GM19467 (cell line): ENCODE measurements at regions not wholly inside any gene's neighbourhood (a gene's known extent, or its start where the extent isn't known, plus 50 kb on each side); places are given as distances from the start of the nearest gene placed in this dataset.

Source experiments
- ATAC-seq: cut with Tn5 transposase; IDR thresholded peaks from one replicate; pipeline ENCODE4 v1.9.1; 2021; ENCODE audit warnings: mild to moderate bottlenecking, moderate library complexity; ENCODE audit not compliant: unreplicated experiment

GRCh38 chr11:104661901-104662300 is 236.4 kb downstream of the CASP12 start:
- ATAC-seq: no peak

- no peak for ATAC-seq
Measured at GRCh38 chr11:104661471-104661870, 236.8 kb downstream of the CASP12 start.

- ATAC-seq: no peak
Measured at GRCh38 chr11:104658177-104658576, 240.1 kb downstream of the CASP12 start.

GRCh38 chr11:104657083-104657482 is 241.2 kb downstream of the CASP12 start:
- no peak for ATAC-seq

- no peak for ATAC-seq
Measured at GRCh38 chr11:104655066-104655465, 243.2 kb downstream of the CASP12 start.

GRCh38 chr11:104654181-104654813 is 244.0 kb downstream of the CASP12 start:
- ATAC-seq: no peak

GRCh38 chr11:104653407-104653806 is 244.9 kb downstream of the CASP12 start:
- no peak for ATAC-seq

- no peak for ATAC-seq
Measured at GRCh38 chr11:104652996-104653395, 245.3 kb downstream of the CASP12 start.

GRCh38 chr11:104650234-104650633 is 248.0 kb downstream of the CASP12 start:
- no peak for ATAC-seq

- no peak for ATAC-seq
Measured at GRCh38 chr11:104649002-104649401, 249.3 kb downstream of the CASP12 start.

- ATAC-seq: no peak
Measured at GRCh38 chr11:104645261-104646222, 252.7 kb downstream of the CASP12 start.

- no peak for ATAC-seq
Measured at GRCh38 chr11:104637662-104638170, 260.5 kb downstream of the CASP12 start.

GRCh38 chr11:104633226-104633625 is 265.0 kb downstream of the CASP12 start:
- no peak for ATAC-seq

GRCh38 chr11:104630352-104630751 is 267.9 kb downstream of the CASP12 start:
- ATAC-seq: no peak

GRCh38 chr11:104625246-104625645 is 273.0 kb downstream of the CASP12 start:
- no peak for ATAC-seq

GRCh38 chr11:104624021-104624420 is 274.2 kb downstream of the CASP12 start:
- no peak for ATAC-seq

GRCh38 chr11:104623518-104623917 is 274.7 kb downstream of the CASP12 start:
- no peak for ATAC-seq

- no peak for ATAC-seq
Measured at GRCh38 chr11:104620991-104621390, 277.3 kb downstream of the CASP12 start.

GRCh38 chr11:104619751-104620150 is 278.5 kb downstream of the CASP12 start:
- ATAC-seq: no peak

GRCh38 chr11:104618954-104619353 is 279.3 kb downstream of the CASP12 start:
- no peak for ATAC-seq

GRCh38 chr11:104614961-104615360 is 283.3 kb downstream of the CASP12 start:
- no peak for ATAC-seq

GRCh38 chr11:104614117-104614680 is 284.1 kb downstream of the CASP12 start:
- ATAC-seq: no peak
